ENCODE measurements at regions not wholly inside any gene's neighbourhood (a gene's known extent, or its start where the extent isn't known, plus 50 kb on each side); places are given as distances from the start of the nearest gene placed in this dataset.
"Not testable (repeated sequence)": the region's sequence is repeated elsewhere in the genome, so short reads cannot be mapped to it uniquely, and the experiment has no call there.

DNA sequence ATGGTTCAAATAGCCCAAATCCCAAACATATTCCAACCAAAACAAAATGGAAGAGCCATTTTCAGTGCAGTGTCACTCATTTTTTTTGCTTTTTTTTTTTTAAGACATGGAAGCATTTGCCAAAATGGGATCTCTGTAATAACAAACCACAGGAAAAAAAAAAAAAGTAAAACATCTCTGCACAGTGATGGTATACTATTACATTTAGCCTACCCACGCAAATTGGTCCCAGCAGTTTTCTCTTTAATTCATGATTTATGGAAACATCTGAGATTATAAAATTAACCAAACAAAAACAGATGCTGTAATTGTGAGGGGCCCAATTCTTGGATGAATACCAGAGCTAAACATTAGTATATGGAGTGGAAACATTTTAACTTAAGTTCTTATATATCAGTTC is 566.6 kb downstream of the ZNF608 start:
- DNase-seq (ENCODE audit: low read depth), result no peak

DNA sequence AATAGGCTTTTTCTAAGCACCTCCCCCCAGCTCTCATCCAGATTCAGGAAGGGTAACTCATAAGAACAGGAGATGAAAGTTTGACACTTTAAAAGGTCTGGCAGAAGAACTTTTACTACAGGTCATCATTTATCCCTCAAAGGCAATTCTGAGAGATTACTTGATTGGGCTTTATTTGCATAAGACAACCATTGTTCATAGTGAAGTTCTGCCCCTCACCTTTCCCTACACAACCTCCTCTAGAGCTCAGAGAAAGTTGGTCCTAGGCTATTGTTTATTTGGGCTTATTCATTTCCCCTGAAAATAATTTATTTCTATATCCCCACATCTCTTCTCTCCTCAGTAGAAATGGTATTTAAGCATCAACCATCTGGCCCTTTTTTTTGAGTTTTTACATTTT is 568.4 kb downstream of the ZNF608 start:
- no peak for DNase-seq (ENCODE audit: low read depth)

DNA sequence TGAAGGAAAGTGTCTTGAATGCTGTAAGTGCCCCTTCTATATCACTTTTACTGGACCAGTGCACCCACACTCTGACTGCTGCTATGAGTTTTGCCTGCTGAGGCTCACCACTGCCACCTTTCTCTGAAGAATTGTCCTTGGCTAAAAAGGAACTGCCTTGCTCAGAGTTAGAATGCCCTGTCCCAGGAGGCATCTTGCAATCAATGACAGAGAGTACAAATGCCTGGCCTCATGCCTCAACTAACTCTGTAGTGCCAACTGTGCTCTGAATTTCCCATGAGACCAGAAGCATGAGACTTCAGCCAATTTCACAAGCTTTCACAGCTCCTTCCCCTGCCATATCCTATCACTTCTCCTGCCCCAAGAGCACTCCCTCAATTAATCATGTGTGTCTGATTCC is 569.7 kb downstream of the ZNF608 start:
- peak; percentile 21 for DNase-seq (ENCODE audit: low read depth)

DNA sequence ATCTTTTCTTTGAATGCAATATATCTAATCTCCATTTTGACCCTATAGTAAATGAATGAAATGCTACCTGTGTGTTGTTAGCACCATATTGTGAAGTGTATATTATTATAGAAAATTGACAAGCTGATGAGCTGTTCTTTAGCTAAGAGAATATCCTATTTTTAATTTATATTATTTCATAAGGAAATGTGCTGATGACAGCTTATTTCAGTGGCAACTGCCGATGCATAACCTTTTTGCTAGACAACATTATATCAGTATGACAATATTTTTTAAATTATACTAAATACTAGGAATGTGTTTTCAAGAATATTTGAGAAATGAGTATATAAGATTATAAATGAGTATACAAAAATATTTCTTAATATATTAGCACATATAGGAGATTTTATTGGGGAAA is 573.1 kb downstream of the ZNF608 start:
- DNase-seq (ENCODE audit: low read depth), result no peak

DNA sequence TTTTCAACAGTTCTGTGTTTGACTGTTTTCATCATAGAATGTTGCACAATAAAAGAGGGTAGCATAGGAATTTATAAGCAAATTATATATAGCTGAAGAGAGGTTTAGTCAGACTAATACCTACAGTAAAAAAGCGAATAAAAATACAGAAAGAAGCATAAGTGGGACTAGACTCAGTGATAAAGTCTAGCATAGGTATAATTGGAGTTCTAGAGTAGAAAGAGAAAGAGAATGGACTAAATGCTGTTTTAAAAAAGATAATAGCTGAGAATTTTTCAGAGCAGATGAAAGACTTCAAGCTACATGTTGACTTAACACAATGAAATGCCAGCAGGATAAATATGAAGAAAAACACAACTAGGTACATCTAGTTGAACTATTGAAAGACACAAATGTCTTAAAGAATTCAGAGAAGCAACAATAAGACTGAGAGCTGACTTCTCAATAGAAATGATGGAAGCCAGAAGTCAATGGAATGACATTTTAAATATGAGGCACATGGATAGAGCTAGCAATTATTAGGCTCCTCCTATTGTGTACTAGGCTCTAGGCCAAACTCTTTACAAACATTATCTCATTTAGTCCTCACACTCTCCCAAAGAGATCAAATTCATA is 573.9 kb downstream of the ZNF608 start:
- DNase-seq (ENCODE audit: low read depth), result peak; percentile 7

DNA sequence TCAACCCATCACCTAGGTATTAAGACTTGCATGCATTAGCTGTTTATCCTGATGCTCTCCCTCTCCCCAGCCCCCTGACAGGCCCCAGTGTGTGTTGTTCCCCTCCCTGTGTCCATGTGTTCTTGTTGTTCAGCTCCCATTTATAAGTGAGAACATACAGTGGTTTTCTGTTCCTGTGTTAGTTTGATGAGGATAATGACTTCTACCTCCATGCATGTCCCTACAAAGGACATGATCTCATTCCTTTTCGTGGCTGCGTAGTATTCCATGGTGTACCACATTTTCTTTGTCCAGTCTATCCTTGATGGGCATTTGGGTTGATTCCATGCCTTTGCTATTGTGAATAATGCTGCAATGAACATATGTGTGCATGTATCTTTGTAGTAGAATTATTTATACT is 578.3 kb downstream of the ZNF608 start:
- not testable (repeated sequence) for DNase-seq (ENCODE audit: low read depth)

- peak; percentile 42 for DNase-seq (ENCODE audit: low read depth)
Observed at GRCh38 chr5:124162767-124163532, 583.5 kb downstream of the ZNF608 start.

DNA sequence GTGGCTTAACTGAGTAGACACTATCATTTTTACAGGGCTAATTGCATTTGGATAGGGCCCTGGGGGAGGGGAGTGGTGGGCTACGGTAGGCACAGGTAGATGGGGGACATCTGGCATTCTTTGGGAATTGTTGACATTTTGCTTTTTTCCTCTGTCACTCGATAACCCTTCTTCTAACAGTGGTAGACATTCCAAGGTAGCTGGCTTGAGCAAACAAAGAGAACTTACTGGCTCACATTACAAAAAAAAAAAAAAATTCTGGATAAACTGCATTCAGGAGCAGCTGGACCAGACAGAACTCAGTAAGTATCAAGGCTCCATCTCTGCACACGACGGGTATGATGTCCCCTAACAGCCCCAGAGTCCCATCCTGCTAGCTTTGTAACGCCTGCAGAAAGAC is 585.2 kb downstream of the ZNF608 start:
- no peak for DNase-seq (ENCODE audit: low read depth)

DNA sequence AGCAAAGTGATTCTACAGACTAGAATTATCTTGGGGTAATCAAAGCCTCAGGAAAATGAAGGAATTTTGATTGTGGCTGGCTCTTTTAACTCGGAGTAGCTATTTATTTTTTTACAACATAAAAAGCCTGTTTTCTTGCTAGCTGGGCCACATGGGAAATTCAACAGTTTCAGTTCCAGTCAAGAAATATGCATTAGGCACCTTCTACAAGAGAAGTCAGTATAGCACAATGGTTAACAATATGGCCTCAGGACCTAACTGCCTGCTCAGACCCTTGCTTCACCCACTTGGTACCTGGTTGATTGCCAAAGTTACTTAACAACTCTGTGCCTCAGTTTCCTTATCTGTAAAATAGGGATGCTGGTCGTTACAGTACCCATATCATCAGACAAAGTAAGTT is 586.2 kb downstream of the ZNF608 start:
- no peak for DNase-seq (ENCODE audit: low read depth)

DNA sequence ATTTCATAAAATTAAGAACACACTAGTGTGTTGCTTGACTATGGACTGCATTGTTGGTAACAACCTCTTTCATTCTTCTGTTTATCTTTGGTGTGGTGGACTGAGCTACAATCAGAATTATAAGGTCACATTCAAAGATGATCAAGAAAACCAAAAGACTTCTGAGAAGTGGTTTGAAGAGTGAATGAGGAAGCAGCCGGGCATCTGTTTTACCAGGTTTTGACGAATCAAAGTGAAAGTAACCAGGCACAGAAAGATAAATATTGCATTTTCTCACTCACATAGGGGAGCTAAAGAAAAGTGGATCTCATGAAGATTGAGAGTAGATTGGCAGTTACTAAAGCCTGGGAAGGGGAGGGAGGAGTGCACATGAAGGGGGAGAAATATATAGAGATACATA is 589.1 kb downstream of the ZNF608 start:
- DNase-seq (ENCODE audit: low read depth), result no peak

GRCh38 chr5:124156415-124156996 is 589.9 kb downstream of the ZNF608 start:
- no peak for DNase-seq (ENCODE audit: low read depth)

DNA sequence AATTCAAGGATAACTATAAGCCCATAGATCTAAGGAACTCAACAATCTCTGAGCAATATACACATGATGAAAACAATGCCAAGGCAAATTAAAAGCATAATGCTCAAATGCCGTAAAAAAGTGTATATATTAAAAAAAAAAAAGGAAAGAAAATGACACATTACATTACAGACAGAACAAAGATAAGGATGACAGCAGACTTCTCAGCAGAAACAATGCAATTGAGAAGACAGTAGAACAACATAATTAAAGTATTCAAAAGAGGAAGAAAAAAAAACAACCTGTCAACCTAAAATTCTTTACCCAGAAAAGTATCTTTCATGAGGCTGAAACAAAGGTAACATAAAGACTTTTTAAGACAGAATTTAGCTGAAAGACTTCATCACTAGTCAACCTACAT is 591.7 kb downstream of the ZNF608 start:
- peak; percentile 19 for DNase-seq (ENCODE audit: low read depth)

GRCh38 chr5:124153588-124153987 is 592.9 kb downstream of the ZNF608 start:
- DNase-seq (ENCODE audit: low read depth), result no peak

- no peak for DNase-seq (ENCODE audit: low read depth)
Observed at GRCh38 chr5:124148574-124148973, 597.9 kb downstream of the ZNF608 start.

- DNase-seq (ENCODE audit: low read depth), result no peak
Observed at GRCh38 chr5:124140060-124140459, 606.4 kb downstream of the ZNF608 start.

- DNase-seq (ENCODE audit: low read depth), result no peak
Observed at GRCh38 chr5:124139477-124139876, 607.0 kb downstream of the ZNF608 start.

DNA sequence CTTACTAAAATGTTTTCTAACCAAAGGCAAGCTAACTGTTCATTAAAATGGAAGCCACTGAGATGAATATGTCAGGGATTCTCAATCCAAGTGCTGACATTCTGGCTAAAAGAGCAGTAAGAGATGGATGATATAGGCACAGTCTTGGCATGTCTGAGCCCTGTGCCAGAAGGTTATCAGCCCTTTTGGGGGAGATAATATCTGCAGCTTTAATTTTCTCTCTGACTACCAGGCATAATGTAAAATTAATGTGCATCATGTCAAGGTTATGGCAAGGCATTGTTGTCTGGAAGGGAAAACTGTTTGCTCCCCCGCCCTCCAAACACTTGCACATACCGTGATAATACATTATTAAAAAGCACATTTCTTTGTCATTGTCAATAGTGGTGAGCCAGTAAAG is 609.8 kb downstream of the ZNF608 start:
- DNase-seq (ENCODE audit: low read depth), result no peak

GRCh38 chr5:124134941-124135340 is 611.5 kb downstream of the ZNF608 start:
- no peak for DNase-seq (ENCODE audit: low read depth)

DNA sequence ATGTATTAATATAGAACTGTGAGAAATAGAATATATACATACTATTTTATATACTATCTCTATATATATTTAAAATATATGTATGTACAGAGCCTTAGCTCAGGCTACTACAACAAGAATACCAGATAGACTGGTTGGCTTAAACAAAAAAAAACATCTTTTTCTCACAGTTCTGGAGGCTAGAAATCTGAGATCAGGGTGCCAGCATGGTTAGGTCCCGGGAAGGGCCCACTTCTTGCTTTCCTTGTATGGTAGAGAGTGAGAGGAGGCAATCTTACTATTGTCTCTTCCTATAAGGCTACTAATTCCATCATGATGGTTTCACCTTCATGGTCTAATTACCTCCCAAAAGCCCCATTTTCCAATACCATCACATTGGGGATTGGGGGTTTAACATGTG is 613.0 kb downstream of the ZNF608 start:
- no peak for DNase-seq (ENCODE audit: low read depth)

GRCh38 chr5:124132843-124133242 is 613.6 kb downstream of the ZNF608 start:
- no peak for DNase-seq (ENCODE audit: low read depth)

DNA sequence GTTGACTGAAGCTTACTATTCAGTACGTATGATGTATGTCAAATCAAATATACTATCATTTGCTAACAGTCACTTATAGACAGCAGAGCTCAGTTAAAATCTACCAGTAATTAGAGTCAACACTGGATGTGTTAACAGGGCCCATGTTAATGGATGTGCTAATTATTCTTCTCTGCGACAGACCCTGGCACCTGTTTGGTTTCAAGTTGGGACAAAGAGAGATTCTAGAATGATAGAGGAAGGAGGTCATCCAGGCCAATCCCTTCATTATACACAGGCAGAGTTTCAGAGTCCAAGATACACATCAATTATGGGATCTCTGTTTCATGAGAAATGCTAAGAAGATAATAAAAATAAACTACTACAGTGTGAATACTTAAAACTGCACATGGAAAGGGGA is 615.0 kb downstream of the ZNF608 start:
- no peak for DNase-seq (ENCODE audit: low read depth)

DNA sequence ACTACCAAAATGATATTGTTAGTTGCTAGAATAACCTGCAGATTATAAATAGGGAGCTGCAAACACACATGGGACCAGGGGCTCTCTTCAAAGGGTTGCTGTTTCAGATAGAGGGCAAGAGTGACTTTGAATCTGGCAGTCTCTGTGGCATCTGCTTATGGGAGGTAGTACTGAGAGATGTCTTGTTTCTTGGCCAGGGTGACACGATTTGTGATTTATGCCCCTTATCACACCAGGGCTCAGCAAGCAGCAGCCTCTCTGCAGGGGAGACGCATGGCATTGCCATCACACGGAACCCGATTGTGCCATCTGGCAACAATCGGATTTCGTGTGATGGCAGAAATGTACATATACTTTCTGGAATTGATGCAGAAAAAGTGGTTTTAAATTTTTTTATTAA is 615.6 kb downstream of the ZNF608 start:
- DNase-seq (ENCODE audit: low read depth), result no peak

DNA sequence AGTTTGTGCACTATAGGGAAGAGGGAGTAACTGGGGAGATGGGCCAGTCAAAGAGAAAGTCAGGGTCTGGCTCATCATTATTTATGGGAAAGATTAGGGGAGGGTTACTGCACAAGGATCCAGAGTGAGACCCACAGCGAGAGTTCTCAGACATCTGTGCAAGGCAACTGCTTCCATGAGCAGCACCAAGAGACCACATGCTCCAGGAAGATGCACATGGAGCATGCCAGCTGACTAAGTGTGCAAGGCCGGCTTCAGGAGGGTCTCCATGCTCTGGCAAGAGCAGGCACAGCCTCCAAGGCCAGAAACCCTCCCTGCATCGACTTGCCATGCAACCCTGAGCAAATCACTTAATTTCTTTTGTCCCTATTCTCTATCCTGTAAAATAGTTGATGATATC is 616.9 kb downstream of the CSNK1G3 start:
- no peak for DNase-seq (ENCODE audit: low read depth)

Measured in renal cortical epithelial cell (primary cell).